ENCODE measurements at regions not wholly inside any gene's neighbourhood (a gene's known extent, or its start where the extent isn't known, plus 50 kb on each side); places are given as distances from the start of the nearest gene placed in this dataset.

DNA sequence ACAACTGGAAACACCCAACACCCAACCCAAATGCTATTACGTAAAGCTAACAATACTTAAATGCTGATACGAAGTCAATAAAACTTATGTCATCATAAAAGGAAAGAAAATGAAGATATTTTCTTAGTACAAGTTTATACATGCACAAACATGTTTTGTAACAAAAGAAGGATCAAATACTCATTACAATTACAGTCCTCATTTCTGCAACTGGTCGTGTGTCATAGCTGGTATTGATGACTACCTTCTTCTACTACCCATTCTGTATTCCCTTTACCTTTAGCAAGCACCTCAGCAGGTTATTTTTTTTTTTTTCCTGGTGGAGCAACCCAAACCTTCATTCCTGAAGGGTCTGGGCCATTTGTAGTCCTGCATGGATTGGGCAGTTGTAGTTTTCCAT is 1298.5 kb downstream of the SUCLG1 start:
- 49% methylated on average over 3 of the region's 3 CpGs for WGBS (ENCODE audit: insufficient coverage, insufficient replicate concordance, low lambda C conversion rate, missing lambda C conversion rate)
- SMC1A ChIA-PET (ENCODE audit: uncharacterized antibody, unreplicated experiment), result no interaction called here
- TF ChIP-seq NR2C1 (IDR thresholded peaks at IDR 0.05), result no peak
- TF ChIP-seq, protein P1, sequence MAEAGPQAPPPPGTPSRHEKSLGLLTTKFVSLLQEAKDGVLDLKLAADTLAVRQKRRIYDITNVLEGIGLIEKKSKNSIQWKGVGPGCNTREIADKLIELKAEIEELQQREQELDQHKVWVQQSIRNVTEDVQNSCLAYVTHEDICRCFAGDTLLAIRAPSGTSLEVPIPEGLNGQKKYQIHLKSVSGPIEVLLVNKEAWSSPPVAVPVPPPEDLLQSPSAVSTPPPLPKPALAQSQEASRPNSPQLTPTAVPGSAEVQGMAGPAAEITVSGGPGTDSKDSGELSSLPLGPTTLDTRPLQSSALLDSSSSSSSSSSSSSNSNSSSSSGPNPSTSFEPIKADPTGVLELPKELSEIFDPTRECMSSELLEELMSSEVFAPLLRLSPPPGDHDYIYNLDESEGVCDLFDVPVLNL (IDR thresholded peaks at IDR 0.05; ENCODE audit: low read depth, low read length), result no peak
- TF ChIP-seq BRCA1 (IDR thresholded peaks at IDR 0.05; ENCODE audit: low read depth, low read length), result no peak
- TF ChIP-seq, protein P2, sequence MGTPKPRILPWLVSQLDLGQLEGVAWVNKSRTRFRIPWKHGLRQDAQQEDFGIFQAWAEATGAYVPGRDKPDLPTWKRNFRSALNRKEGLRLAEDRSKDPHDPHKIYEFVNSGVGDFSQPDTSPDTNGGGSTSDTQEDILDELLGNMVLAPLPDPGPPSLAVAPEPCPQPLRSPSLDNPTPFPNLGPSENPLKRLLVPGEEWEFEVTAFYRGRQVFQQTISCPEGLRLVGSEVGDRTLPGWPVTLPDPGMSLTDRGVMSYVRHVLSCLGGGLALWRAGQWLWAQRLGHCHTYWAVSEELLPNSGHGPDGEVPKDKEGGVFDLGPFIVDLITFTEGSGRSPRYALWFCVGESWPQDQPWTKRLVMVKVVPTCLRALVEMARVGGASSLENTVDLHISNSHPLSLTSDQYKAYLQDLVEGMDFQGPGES (IDR thresholded peaks at IDR 0.05), result no peak
- TF ChIP-seq POLR2A (IDR thresholded peaks at IDR 0.05; ENCODE audit: low read depth, low read length), result no peak
- TF ChIP-seq RCOR1 (conservative IDR thresholded peaks at IDR 0.05; ENCODE audit: low read depth, low read length), result no peak
- no peak for TF ChIP-seq ASH2L (IDR thresholded peaks at IDR 0.05; ENCODE audit: borderline replicate concordance, low read depth)
- no peak for TF ChIP-seq SREBF1 (IDR thresholded peaks at IDR 0.05; ENCODE audit: low read length)
- no peak for TF ChIP-seq IRF4 (IDR thresholded peaks at IDR 0.05; ENCODE audit: low read depth, low read length)
- TF ChIP-seq, protein P3, sequence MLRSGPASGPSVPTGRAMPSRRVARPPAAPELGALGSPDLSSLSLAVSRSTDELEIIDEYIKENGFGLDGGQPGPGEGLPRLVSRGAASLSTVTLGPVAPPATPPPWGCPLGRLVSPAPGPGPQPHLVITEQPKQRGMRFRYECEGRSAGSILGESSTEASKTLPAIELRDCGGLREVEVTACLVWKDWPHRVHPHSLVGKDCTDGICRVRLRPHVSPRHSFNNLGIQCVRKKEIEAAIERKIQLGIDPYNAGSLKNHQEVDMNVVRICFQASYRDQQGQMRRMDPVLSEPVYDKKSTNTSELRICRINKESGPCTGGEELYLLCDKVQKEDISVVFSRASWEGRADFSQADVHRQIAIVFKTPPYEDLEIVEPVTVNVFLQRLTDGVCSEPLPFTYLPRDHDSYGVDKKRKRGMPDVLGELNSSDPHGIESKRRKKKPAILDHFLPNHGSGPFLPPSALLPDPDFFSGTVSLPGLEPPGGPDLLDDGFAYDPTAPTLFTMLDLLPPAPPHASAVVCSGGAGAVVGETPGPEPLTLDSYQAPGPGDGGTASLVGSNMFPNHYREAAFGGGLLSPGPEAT (IDR thresholded peaks at IDR 0.05; ENCODE audit: low read depth), result no peak
- no peak for TF ChIP-seq EP300 (IDR thresholded peaks at IDR 0.05; ENCODE audit: borderline replicate concordance in 1 of 2, control insufficient read depth in 1 of 2, low read depth in 2 of 2, low read length in 2 of 2)
- TF ChIP-seq ZBED1 (IDR thresholded peaks at IDR 0.05; ENCODE audit: borderline replicate concordance), result no peak
- TF ChIP-seq, protein P4, sequence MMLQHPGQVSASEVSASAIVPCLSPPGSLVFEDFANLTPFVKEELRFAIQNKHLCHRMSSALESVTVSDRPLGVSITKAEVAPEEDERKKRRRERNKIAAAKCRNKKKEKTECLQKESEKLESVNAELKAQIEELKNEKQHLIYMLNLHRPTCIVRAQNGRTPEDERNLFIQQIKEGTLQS (IDR thresholded peaks at IDR 0.05; ENCODE audit: borderline replicate concordance, extremely low read depth, low read depth, low read length), result no peak
- TF ChIP-seq BACH1 (IDR thresholded peaks at IDR 0.05; ENCODE audit: borderline replicate concordance), result no peak
- TF ChIP-seq FOS (IDR thresholded peaks at IDR 0.05; ENCODE audit: borderline replicate concordance, extremely low read depth, insufficient read length), result no peak
- TF ChIP-seq, protein P5, sequence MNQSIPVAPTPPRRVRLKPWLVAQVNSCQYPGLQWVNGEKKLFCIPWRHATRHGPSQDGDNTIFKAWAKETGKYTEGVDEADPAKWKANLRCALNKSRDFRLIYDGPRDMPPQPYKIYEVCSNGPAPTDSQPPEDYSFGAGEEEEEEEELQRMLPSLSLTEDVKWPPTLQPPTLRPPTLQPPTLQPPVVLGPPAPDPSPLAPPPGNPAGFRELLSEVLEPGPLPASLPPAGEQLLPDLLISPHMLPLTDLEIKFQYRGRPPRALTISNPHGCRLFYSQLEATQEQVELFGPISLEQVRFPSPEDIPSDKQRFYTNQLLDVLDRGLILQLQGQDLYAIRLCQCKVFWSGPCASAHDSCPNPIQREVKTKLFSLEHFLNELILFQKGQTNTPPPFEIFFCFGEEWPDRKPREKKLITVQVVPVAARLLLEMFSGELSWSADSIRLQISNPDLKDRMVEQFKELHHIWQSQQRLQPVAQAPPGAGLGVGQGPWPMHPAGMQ (IDR thresholded peaks at IDR 0.05; ENCODE audit: borderline replicate concordance), result no peak
- TF ChIP-seq, protein P6, sequence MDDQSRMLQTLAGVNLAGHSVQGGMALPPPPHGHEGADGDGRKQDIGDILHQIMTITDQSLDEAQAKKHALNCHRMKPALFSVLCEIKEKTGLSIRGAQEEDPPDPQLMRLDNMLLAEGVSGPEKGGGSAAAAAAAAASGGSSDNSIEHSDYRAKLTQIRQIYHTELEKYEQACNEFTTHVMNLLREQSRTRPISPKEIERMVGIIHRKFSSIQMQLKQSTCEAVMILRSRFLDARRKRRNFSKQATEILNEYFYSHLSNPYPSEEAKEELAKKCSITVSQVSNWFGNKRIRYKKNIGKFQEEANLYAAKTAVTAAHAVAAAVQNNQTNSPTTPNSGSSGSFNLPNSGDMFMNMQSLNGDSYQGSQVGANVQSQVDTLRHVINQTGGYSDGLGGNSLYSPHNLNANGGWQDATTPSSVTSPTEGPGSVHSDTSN (IDR thresholded peaks at IDR 0.05; ENCODE audit: insufficient replicate concordance, low read depth, low read length), result no peak
- no peak for TF ChIP-seq ZNF622 (IDR thresholded peaks at IDR 0.05)

More for the DNA sequence above, 1298.5 kb downstream of the SUCLG1 start:
- CTCF ChIA-PET, result no interaction called here
- POLR2A ChIA-PET, result no interaction called here
- no peak overlapping the region for H3K27ac ChIP-seq (ENCODE audit: control insufficient read depth, insufficient read depth)
- RAD21 ChIA-PET (ENCODE audit: unreplicated experiment), result no interaction called here
- no peaks in the 10 kb centered on the region for H3K9me3 ChIP-seq (replicated peaks; ENCODE audit: control insufficient read depth, insufficient read depth, low read length)
- no peak overlapping the region for H2AFZ ChIP-seq (ENCODE audit: control insufficient read depth, low read depth, low read length)
- H3K36me3 ChIP-seq (ENCODE audit: control insufficient read depth in 2 of 2, insufficient read depth in 2 of 2, low read length in 1 of 2), result 0 out of 4 replicates have a peak, but pooled peaks cover 0 to 3% of the 10 kb centered on the region in 2 experiments
- no TSS peak for BruUV-seq (replicated peaks)
- no peak overlapping the region for H3K9ac ChIP-seq (ENCODE audit: control insufficient read depth, insufficient read depth, low read length)
- intact Hi-C loops (cut with micrococcal nuclease; ENCODE audit: unreplicated experiment), result no loop called here
- in situ Hi-C loops (cut with MboI), result no loop called here
- H4K20me1 ChIP-seq (ENCODE audit: control insufficient read depth, insufficient read depth), result no peaks in the 10 kb centered on the region
- no peaks in the 10 kb centered on the region for H3K27me3 ChIP-seq (replicated peaks in 1 of 2; ENCODE audit: control insufficient read depth in 2 of 2, insufficient read depth in 2 of 2, low read length in 1 of 2)
- no peak for ATAC-seq
- no peak overlapping the region for H3K4me2 ChIP-seq (ENCODE audit: control insufficient read depth, insufficient read depth)
- no peak for DNase-seq (ENCODE audit: low read depth, low spot score)
- H3K79me2 ChIP-seq (ENCODE audit: control insufficient read depth, insufficient read depth, low read length), result no peaks in the 10 kb centered on the region
- no peak overlapping the region for H3K4me3 ChIP-seq
- no peak for FAIRE-seq
- H3K4me1 ChIP-seq (ENCODE audit: control insufficient read depth, insufficient read depth, low read length), result no peaks in the 10 kb centered on the region
